Activated B cell treated with CpG ODN at 0.5 μM for 24 hours (primary cell): ENCODE measurements at regions not wholly inside any gene's neighbourhood (a gene's known extent, or its start where the extent isn't known, plus 50 kb on each side); places are given as distances from the start of the nearest gene placed in this dataset.

Experiments
- ATAC-seq: fragments of 200-7000 bp; cut with Tn5 transposase; one replicate; pipeline ENCODE4 v1.10.0; 2021; ENCODE audit warnings: low read depth, mild to moderate bottlenecking, moderate library complexity
- CTCF ChIA-PET: fragments of 350-600 bp; sonication (Branson Sonifier 250); formaldehyde crosslinking; loops from one replicate; lab custom pipeline; 2021; ENCODE audit warnings: antibody characterized with exemption; lab: Charles Lee
- POLR2A ChIA-PET: fragments of 350-600 bp; sonication (Branson Sonifier 250); formaldehyde crosslinking; loops from one replicate; lab custom pipeline; 2021; ENCODE audit warnings: antibody characterized with exemption; lab: Charles Lee
- DNase-seq: peaks from one replicate; pipeline ENCODE4 v3.0.0; 2022
- H3K27ac Mint-ChIP-seq: one replicate; pipeline ENCODE4 v1.8.0; 2020; ENCODE audit warnings: mixed read lengths
- H3K27me3 Mint-ChIP-seq: one replicate; pipeline ENCODE4 v1.8.0; 2021; ENCODE audit warnings: mixed read lengths
- H3K36me3 Mint-ChIP-seq: one replicate; pipeline ENCODE4 v1.8.0; 2021; ENCODE audit warnings: low read depth, mixed read lengths
- H3K4me1 Mint-ChIP-seq: one replicate; pipeline ENCODE4 v1.8.0; 2021; ENCODE audit warnings: mixed read lengths
- H3K4me3 Mint-ChIP-seq: one replicate; pipeline ENCODE4 v1.8.0; 2020; ENCODE audit warnings: mild to moderate bottlenecking, mixed read lengths
- H3K9me3 Mint-ChIP-seq: one replicate; pipeline ENCODE4 v1.8.0; 2020; ENCODE audit warnings: mixed read lengths
- CTCF ChIP-seq: fragments of 200-600 bp; IDR thresholded peaks from one replicate; pipeline ENCODE4 v1.8.0; 2022; ENCODE audit warnings: antibody characterized with exemption, mild to moderate bottlenecking
- intact Hi-C: fragments of 100-400 bp; cut with micrococcal nuclease; formaldehyde crosslinking; loops from one replicate; pipeline ENCODE4 v1.15.1; 2024

DNA sequence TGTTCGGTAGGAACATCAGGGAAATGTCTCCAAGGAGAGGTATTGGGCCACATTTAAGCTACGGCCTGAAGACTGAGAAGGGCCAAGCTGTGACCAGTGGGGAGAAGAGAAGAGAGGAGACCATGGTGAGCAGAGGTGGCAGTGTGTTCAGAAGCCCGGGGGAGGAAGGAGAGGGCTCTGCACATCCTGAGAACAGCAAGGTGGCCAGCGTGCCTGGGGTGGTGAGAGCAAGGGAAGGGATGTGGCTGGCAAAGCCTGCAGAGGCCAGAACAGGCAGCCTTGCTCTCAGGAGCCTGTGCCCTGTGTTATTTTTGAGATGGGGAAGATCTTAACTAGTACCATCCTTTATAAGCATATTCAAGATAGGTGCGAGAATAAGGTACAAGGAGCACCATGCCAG, 933.5 kb upstream of the EEF2KMT start:
- Mint-ChIP-seq H3K27me3 (no peaks in the 10 kb centered on the region), H3K27ac (no peak overlapping the region), H3K4me1 (no peaks in the 10 kb centered on the region), H3K4me3 (no peak overlapping the region), H3K9me3 (peaks cover 3% of the 10 kb centered on the region), H3K36me3 (no peaks in the 10 kb centered on the region)
- ChIA-PET CTCF (no interaction called here), POLR2A (no interaction called here)
- ATAC-seq: no peak
- TF ChIP-seq CTCF: no peak
- intact Hi-C loops: no loop called here
- no peak for DNase-seq

GRCh38 chr16:6027733-6028132, 930.1 kb upstream of the EEF2KMT start:
- H3K27ac Mint-ChIP-seq: no peak overlapping the region
- no peaks in the 10 kb centered on the region for H3K9me3 Mint-ChIP-seq
- ChIA-PET CTCF (no interaction called here), POLR2A (no interaction called here)
- DNase-seq: no peak
- intact Hi-C loops: no loop called here
- H3K4me1 Mint-ChIP-seq: no peaks in the 10 kb centered on the region
- H3K36me3 Mint-ChIP-seq: no peaks in the 10 kb centered on the region
- no peak overlapping the region for H3K4me3 Mint-ChIP-seq
- no peak for ATAC-seq
- TF ChIP-seq CTCF: no peak
- no peaks in the 10 kb centered on the region for H3K27me3 Mint-ChIP-seq

- ChIA-PET POLR2A (no interaction called here), CTCF (no interaction called here)
- no peaks in the 10 kb centered on the region for H3K9me3 Mint-ChIP-seq
- no peak for ATAC-seq
- intact Hi-C loops: no loop called here
- no peak overlapping the region for H3K4me3 Mint-ChIP-seq
- no peaks in the 10 kb centered on the region for H3K4me1 Mint-ChIP-seq
- H3K27ac Mint-ChIP-seq: no peak overlapping the region
- no peaks in the 10 kb centered on the region for H3K36me3 Mint-ChIP-seq
- peaks cover 2% of the 10 kb centered on the region for H3K27me3 Mint-ChIP-seq
- no peak for TF ChIP-seq CTCF
- no peak for DNase-seq
These were observed 925.9 kb upstream of the EEF2KMT start for GRCh38 chr16:6023449-6023848.

GRCh38 chr16:6021276-6021943, 923.8 kb upstream of the EEF2KMT start:
- H3K4me1 Mint-ChIP-seq: no peaks in the 10 kb centered on the region

More at GRCh38 chr16:6021276-6021943, 923.8 kb upstream of the EEF2KMT start:
- Mint-ChIP-seq H3K27ac (no peak overlapping the region), H3K4me3 (no peak overlapping the region), H3K36me3 (no peaks in the 10 kb centered on the region), H3K9me3 (no peaks in the 10 kb centered on the region), H3K27me3 (peaks cover 10% of the 10 kb centered on the region)
- DNase-seq: no peak
- intact Hi-C loops: no loop called here
- ChIA-PET POLR2A (no interaction called here), CTCF (no interaction called here)
- no peak for TF ChIP-seq CTCF
- ATAC-seq: no peak
